Psoas muscle (tissue), 7 donors: ENCODE measurements at regions not wholly inside any gene's neighbourhood (a gene's known extent, or its start where the extent isn't known, plus 50 kb on each side); places are given as distances from the start of the nearest gene placed in this dataset.

Source experiments
- ATAC-seq, 4 donors: fragments of 200-7000 bp; cut with Tn5 transposase; one replicate each; pipeline ENCODE4 v1.9.1; 2020; ENCODE audit warnings: moderate library complexity in 3 of 4, mild to moderate bottlenecking in 2 of 4
- DNase-seq, 2 donors: peaks; one replicate each; pipeline ENCODE4 v3.0.0-alpha.2; 2020
- H3K27ac ChIP-seq: fragments of 200-600 bp; one replicate; pipeline ENCODE4 v1.8.0; 2022
- H3K27me3 ChIP-seq, 3 donors: fragments of 200-600 bp in 1 of 3; one replicate each; pipeline versions ENCODE4 v1.6.1 to v1.8.0; 2013 to 2022; ENCODE audit warnings: low read length in 2 of 3, mild to moderate bottlenecking in 2 of 3, moderate library complexity in 1 of 3; ENCODE audit not compliant: insufficient read depth in 3 of 3
- H3K36me3 ChIP-seq, 2 donors: fragments of 200-600 bp in 1 of 2; one replicate each; pipeline versions ENCODE4 v1.6.1 to v1.8.0; 2013 to 2022; ENCODE audit warnings: low read depth in 1 of 2, mild to moderate bottlenecking in 1 of 2, moderate library complexity in 1 of 2; ENCODE audit not compliant: insufficient read depth in 1 of 2
- H3K4me1 ChIP-seq: fragments of 200-600 bp; one replicate; pipeline ENCODE4 v1.8.0; 2022
- H3K4me3 ChIP-seq: fragments of 200-600 bp; one replicate; pipeline ENCODE4 v1.8.0; 2022; ENCODE audit warnings: mild to moderate bottlenecking
- H3K9me3 ChIP-seq: fragments of 200-600 bp; one replicate; pipeline ENCODE4 v1.8.0; 2022
- CTCF ChIP-seq: fragments of 200-600 bp; IDR thresholded peaks from one replicate; pipeline ENCODE4 v1.8.0; 2022; ENCODE audit warnings: antibody characterized with exemption
- WGBS, 3 donors: extraction: QIAGEN DNeasy Blood & Tissue Kit; methylation state at CpG; one replicate each; pipeline versions ENCODE4 v1.1.6 to v1.1.7; 2013; 5-methylcytosine and 5-hydroxymethylcytosine counted together
- intact Hi-C, 2 donors: fragments of 100-400 bp; cut with DNase I; formaldehyde crosslinking; loops; one replicate each; pipeline versions ENCODE4 v1.11.0 to v1.14.2; 2022
- donor health status: healthy with polysubstance abuse.
- donor health status: DM: no; HTN: no; CAD: no; lungs with moderate emphysema.
- donor health status: Bipolar disorder and iron deficiency.
- donor health status: healthy.
- donor health status: DM: yes; HTN: yes; CAD: no.
- donor health status: DM: no; HTN: no; CAD: no.
- donor health status: DM: yes; HTN: yes; CAD: no.

- Histone ChIP-seq H3K4me3 (no peak overlapping the region), H3K27ac (no peak overlapping the region), H3K9me3 (no peaks in the 10 kb centered on the region), H3K4me1 (no peaks in the 10 kb centered on the region), H3K36me3 (no peaks in the 10 kb centered on the region), H3K27me3 (no peaks in the 10 kb centered on the region)
- ATAC-seq (no peak), DNase-seq (no peak)
- no peak for TF ChIP-seq CTCF
- intact Hi-C loops = no loop called here
- WGBS, 3 donors = 70 to 75% (median 71%) methylated on average over 5 of the region's 5 CpGs
Measured at GRCh38 chr11:97263183-97263858, 873.5 kb downstream of the JRKL start.

GRCh38 chr11:97269527-97269926, 879.7 kb downstream of the JRKL start:
- intact Hi-C loops = no loop called here
- 72 to 75% (median 72%) methylated on average over 4 of the region's 4 CpGs for WGBS, 3 donors

GRCh38 chr11:97279341-97279740, 889.5 kb downstream of the JRKL start:
- ATAC-seq = no peak
- H3K9me3 ChIP-seq = peaks cover 13% of the 10 kb centered on the region
- H3K36me3 ChIP-seq = no peaks in the 10 kb centered on the region
- H3K4me1 ChIP-seq = no peaks in the 10 kb centered on the region
- DNase-seq = no peak
- no peak overlapping the region for H3K27ac ChIP-seq
- TF ChIP-seq CTCF = no peak
- WGBS, 3 donors = 90 to 96% (median 95%) methylated on average over 4 of the region's 4 CpGs
- intact Hi-C loops = no loop called here
- H3K27me3 ChIP-seq = no peaks in the 10 kb centered on the region
- H3K4me3 ChIP-seq = no peak overlapping the region

More at GRCh38 chr11:97269527-97269926, 879.7 kb downstream of the JRKL start:
- Histone ChIP-seq H3K36me3 (no peaks in the 10 kb centered on the region), H3K9me3 (peaks cover 3% of the 10 kb centered on the region), H3K4me3 (no peak overlapping the region), H3K27ac (no peak overlapping the region), H3K4me1 (no peaks in the 10 kb centered on the region), H3K27me3 (no peaks in the 10 kb centered on the region)
- TF ChIP-seq CTCF = peak; percentile 8
- DNase-seq (no peak), ATAC-seq (no peak)

- H3K27ac ChIP-seq = no peak overlapping the region
- no peaks in the 10 kb centered on the region for H3K36me3 ChIP-seq
- intact Hi-C loops = no loop called here
- WGBS, 3 donors = 77 to 85% (median 83%) methylated on average over 2 of the region's 2 CpGs
- no peaks in the 10 kb centered on the region for H3K4me1 ChIP-seq
- ATAC-seq (no peak), DNase-seq (peak in 1 of 2 donors; percentile 28)
- no peak for TF ChIP-seq CTCF
- H3K27me3 ChIP-seq = no peaks in the 10 kb centered on the region
- no peak overlapping the region for H3K4me3 ChIP-seq
- peaks cover 2% of the 10 kb centered on the region for H3K9me3 ChIP-seq
Measured at GRCh38 chr11:97280347-97280746, 890.5 kb downstream of the JRKL start.

GRCh38 chr11:97289823-97290222, 900.0 kb downstream of the JRKL start:
- H3K36me3 ChIP-seq = no peaks in the 10 kb centered on the region
- H3K27ac ChIP-seq = peak overlapping the region; percentile 48
- ATAC-seq = peak in 2 of 4 donors; percentile 51 to 54
- TF ChIP-seq CTCF = no peak
- intact Hi-C loops = loop anchor here in 1 of 2 donors (5.0 kb wide), 1 partner anchor 77 kb away; no protein-coding TSS in a partner anchor
- H3K4me1 ChIP-seq = no peaks in the 10 kb centered on the region
- no peaks in the 10 kb centered on the region for H3K9me3 ChIP-seq
- no peaks in the 10 kb centered on the region for H3K27me3 ChIP-seq
- DNase-seq = no peak
- H3K4me3 ChIP-seq = peak overlapping the region; percentile 43
- 44 to 70% (median 47%) methylated on average over 2 of the region's 2 CpGs for WGBS, 3 donors
